MCF 10A (cell line): ENCODE measurements at regions not wholly inside any gene's neighbourhood (a gene's known extent, or its start where the extent isn't known, plus 50 kb on each side); places are given as distances from the start of the nearest gene placed in this dataset.

Source experiments
- BruUV-seq: library from RNA; stranded (reverse); fragments of 400-500 nt; replicated peaks from 2 replicates; lab custom pipeline; 2021; lab: Mats Ljungman, UMichigan
- CTCF ChIA-PET: fragments of 300-600 bp; sonication (Branson Sonifier 250); formaldehyde crosslinking; extraction: SDS; loops from one replicate; lab custom pipeline; 2021; ENCODE audit warnings: antibody characterized with exemption, inconsistent platforms; lab: Yijun Ruan, JAX
- POLR2A ChIA-PET: fragments of 300-600, 350-650 bp; sonication (Branson Sonifier 250); formaldehyde crosslinking; extraction: SDS; loops from one replicate; lab custom pipeline; 2020; ENCODE audit warnings: antibody characterized with exemption, inconsistent platforms; lab: Yijun Ruan, JAX
- DNase-seq: peaks from one replicate; pipeline ENCODE4 v3.0.0-alpha.2; 2018; ENCODE audit not compliant: unreplicated experiment
- H3K27ac Mint-ChIP-seq: one replicate; pipeline ENCODE4 v1.8.0; 2022; ENCODE audit warnings: mild to moderate bottlenecking, low read depth, mixed read lengths; ENCODE audit not compliant: unreplicated experiment
- H3K27me3 Mint-ChIP-seq: one replicate; pipeline ENCODE4 v1.8.0; 2022; ENCODE audit warnings: mixed read lengths; ENCODE audit not compliant: insufficient read depth, unreplicated experiment
- H3K36me3 Mint-ChIP-seq: one replicate; pipeline ENCODE4 v1.8.0; 2022; ENCODE audit warnings: mild to moderate bottlenecking, moderate library complexity, mixed read lengths; ENCODE audit not compliant: insufficient read depth, unreplicated experiment
- H3K4me1 Mint-ChIP-seq: one replicate; pipeline ENCODE4 v1.8.0; 2022; ENCODE audit warnings: mixed read lengths; ENCODE audit not compliant: insufficient read depth, unreplicated experiment
- H3K4me3 Mint-ChIP-seq: one replicate; pipeline ENCODE4 v1.8.0; 2022; ENCODE audit warnings: mild to moderate bottlenecking, moderate library complexity, mixed read lengths; ENCODE audit not compliant: unreplicated experiment
- H3K9me3 Mint-ChIP-seq: one replicate; pipeline ENCODE4 v1.8.0; 2022; ENCODE audit warnings: mixed read lengths; ENCODE audit not compliant: unreplicated experiment
- CTCF ChIP-seq: fragments of 200-600 bp; IDR thresholded peaks from one replicate; pipeline ENCODE4 v1.8.0; 2022; ENCODE audit warnings: antibody characterized with exemption, mild to moderate bottlenecking; ENCODE audit not compliant: unreplicated experiment
- intact Hi-C: fragments of 100-400 bp; cut with micrococcal nuclease; formaldehyde crosslinking; loops from 2 replicates; pipeline ENCODE4 v1.14.1; 2022

- ChIA-PET CTCF (interaction anchor here (0.6 to 1.4 kb wide), 3 partner anchors 31 to 246 kb away, joined by 3 to 4 read pairs (median 3); no protein-coding TSS in a partner anchor), POLR2A (no interaction called here)
- Mint-ChIP-seq H3K9me3 (no peaks in the 10 kb centered on the region), H3K27ac (no peak overlapping the region), H3K4me3 (no peak overlapping the region), H3K4me1 (peaks cover 5% of the 10 kb centered on the region), H3K27me3 (peaks cover 22% of the 10 kb centered on the region), H3K36me3 (no peaks in the 10 kb centered on the region)
- no TSS peak for BruUV-seq
- no peak for DNase-seq
- intact Hi-C loops, result no loop called here
- no peak for TF ChIP-seq CTCF
Observed at GRCh38 chr11:19307498-19307897, 66.8 kb upstream of the E2F8 start.

GRCh38 chr11:19306179-19306944, 65.6 kb upstream of the E2F8 start:
- no peaks in the 10 kb centered on the region for H3K9me3 Mint-ChIP-seq
- peaks cover 1% of the 10 kb centered on the region for H3K4me1 Mint-ChIP-seq
- no peak for DNase-seq
- ChIA-PET POLR2A (no interaction called here), CTCF (interaction anchor here (0.6 to 1.4 kb wide), 6 partner anchors 29 to 597 kb away, joined by 3 to 4 read pairs (median 3); no protein-coding TSS in a partner anchor)
- H3K36me3 Mint-ChIP-seq, result no peaks in the 10 kb centered on the region
- H3K27ac Mint-ChIP-seq, result no peak overlapping the region
- peaks cover 31% of the 10 kb centered on the region for H3K27me3 Mint-ChIP-seq
- TF ChIP-seq CTCF, result no peak
- intact Hi-C loops, result no loop called here
- no TSS peak for BruUV-seq
- H3K4me3 Mint-ChIP-seq, result no peak overlapping the region

GRCh38 chr11:19301361-19301760, 60.6 kb upstream of the E2F8 start:
- POLR2A ChIA-PET, result no interaction called here
- Mint-ChIP-seq H3K9me3 (no peaks in the 10 kb centered on the region), H3K27ac (no peak overlapping the region), H3K4me3 (no peak overlapping the region), H3K4me1 (no peaks in the 10 kb centered on the region), H3K27me3 (peaks cover 43% of the 10 kb centered on the region), H3K36me3 (no peaks in the 10 kb centered on the region)
- no TSS peak for BruUV-seq
- DNase-seq, result no peak
- intact Hi-C loops, result no loop called here
- no peak for TF ChIP-seq CTCF
- CTCF ChIA-PET, result interaction anchor here (1.1 to 2.3 kb wide), 2 partner anchors 9 to 12 kb away, joined by 3 to 8 read pairs; no protein-coding TSS in a partner anchor

GRCh38 chr11:19294444-19294843, 53.7 kb upstream of the E2F8 start:
- CTCF ChIA-PET, result interaction anchor here (0.6 to 1.3 kb wide), 4 partner anchors 15 to 223 kb away, joined by 3 to 5 read pairs (median 4); no protein-coding TSS in a partner anchor

More at GRCh38 chr11:19294444-19294843, 53.7 kb upstream of the E2F8 start:
- no peak for DNase-seq
- POLR2A ChIA-PET, result no interaction called here
- intact Hi-C loops, result no loop called here
- Mint-ChIP-seq H3K9me3 (no peaks in the 10 kb centered on the region), H3K27me3 (peaks cover 34% of the 10 kb centered on the region), H3K4me3 (no peak overlapping the region), H3K27ac (no peak overlapping the region), H3K4me1 (no peaks in the 10 kb centered on the region), H3K36me3 (no peaks in the 10 kb centered on the region)
- no peak for TF ChIP-seq CTCF
- BruUV-seq, result no TSS peak
